WTC11 (cell line): ENCODE measurements at regions not wholly inside any gene's neighbourhood (a gene's known extent, or its start where the extent isn't known, plus 50 kb on each side); places are given as distances from the start of the nearest gene placed in this dataset.

Experiments
- ZNF317 ChIP-seq: sonication (generic); formaldehyde crosslinking; IDR thresholded peaks from 2 replicates; pipeline ENCODE4 v1.8.1; 2023; ENCODE audit warnings: low read depth, mild to moderate bottlenecking, moderate library complexity, missing genetic modification reagents, borderline replicate concordance
- TF ChIP-seq, protein P1 (sequence below): sonication (generic); formaldehyde crosslinking; conservative IDR thresholded peaks from 2 replicates; pipeline ENCODE4 v1.8.1; 2022; ENCODE audit warnings: mild to moderate bottlenecking, missing genetic modification reagents
- TF ChIP-seq, protein P2 (sequence below): fragments of 200-600 bp; IDR thresholded peaks from 2 replicates; pipeline ENCODE4 v1.8.0; 2022; ENCODE audit warnings: antibody characterized with exemption

DNA sequence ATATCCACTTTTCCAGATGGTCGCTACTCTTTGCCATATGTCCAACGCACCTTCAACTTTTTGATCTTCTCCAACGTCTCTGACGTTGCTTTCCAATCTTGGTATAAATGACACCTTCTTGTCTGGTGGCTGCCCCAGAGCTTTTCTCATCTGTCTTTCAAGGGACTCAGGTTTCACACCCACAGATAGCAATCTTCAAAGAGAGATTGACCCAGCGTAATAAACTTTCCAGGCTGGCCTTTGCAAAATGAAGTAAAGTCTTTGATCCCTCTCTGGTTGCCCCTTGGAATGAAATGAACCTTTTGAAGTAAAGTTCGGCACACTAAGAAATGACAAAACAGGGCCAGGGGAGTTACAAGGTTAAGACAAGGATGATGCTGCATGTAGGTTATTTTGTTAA lies 138.4 kb upstream of the BDNF start:
- TF ChIP-seq, protein P1, sequence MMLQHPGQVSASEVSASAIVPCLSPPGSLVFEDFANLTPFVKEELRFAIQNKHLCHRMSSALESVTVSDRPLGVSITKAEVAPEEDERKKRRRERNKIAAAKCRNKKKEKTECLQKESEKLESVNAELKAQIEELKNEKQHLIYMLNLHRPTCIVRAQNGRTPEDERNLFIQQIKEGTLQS (CRISPR knock-in tag) = no peak
- TF ChIP-seq, protein P2, sequence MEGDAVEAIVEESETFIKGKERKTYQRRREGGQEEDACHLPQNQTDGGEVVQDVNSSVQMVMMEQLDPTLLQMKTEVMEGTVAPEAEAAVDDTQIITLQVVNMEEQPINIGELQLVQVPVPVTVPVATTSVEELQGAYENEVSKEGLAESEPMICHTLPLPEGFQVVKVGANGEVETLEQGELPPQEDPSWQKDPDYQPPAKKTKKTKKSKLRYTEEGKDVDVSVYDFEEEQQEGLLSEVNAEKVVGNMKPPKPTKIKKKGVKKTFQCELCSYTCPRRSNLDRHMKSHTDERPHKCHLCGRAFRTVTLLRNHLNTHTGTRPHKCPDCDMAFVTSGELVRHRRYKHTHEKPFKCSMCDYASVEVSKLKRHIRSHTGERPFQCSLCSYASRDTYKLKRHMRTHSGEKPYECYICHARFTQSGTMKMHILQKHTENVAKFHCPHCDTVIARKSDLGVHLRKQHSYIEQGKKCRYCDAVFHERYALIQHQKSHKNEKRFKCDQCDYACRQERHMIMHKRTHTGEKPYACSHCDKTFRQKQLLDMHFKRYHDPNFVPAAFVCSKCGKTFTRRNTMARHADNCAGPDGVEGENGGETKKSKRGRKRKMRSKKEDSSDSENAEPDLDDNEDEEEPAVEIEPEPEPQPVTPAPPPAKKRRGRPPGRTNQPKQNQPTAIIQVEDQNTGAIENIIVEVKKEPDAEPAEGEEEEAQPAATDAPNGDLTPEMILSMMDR = no peak
- TF ChIP-seq ZNF317 (CRISPR knock-in tag) = no peak
